Hepatocyte (in vitro differentiated cells): ENCODE measurements at regions not wholly inside any gene's neighbourhood (a gene's known extent, or its start where the extent isn't known, plus 50 kb on each side); places are given as distances from the start of the nearest gene placed in this dataset.
"Not testable (repeated sequence)": the region's sequence is repeated elsewhere in the genome, so short reads cannot be mapped to it uniquely, and the experiment has no call there.

Experiments used
- DNase-seq: peaks from one replicate; pipeline ENCODE4 v3.0.0-alpha.2; 2016; ENCODE audit warnings: low spot score
- H2AFZ ChIP-seq: fragments of 200-600 bp; sonication (generic); 2 replicates; pipeline ENCODE4 v1.6.0; 2016; ENCODE audit warnings: antibody characterized with exemption, mild to moderate bottlenecking
- H3K27ac ChIP-seq: fragments of 200-600 bp; sonication (generic); 2 replicates; pipeline ENCODE4 v1.5.1; 2016; ENCODE audit warnings: mild to moderate bottlenecking
- H3K27me3 ChIP-seq: fragments of 200-600 bp; sonication (generic); 2 replicates; pipeline ENCODE4 v1.6.1; 2016
- H3K36me3 ChIP-seq: fragments of 200-600 bp; sonication (generic); replicated peaks from 2 replicates; pipeline ENCODE4 v1.5.1; 2016; ENCODE audit warnings: low read depth; ENCODE audit not compliant: insufficient read depth
- H3K4me1 ChIP-seq: fragments of 200-600 bp; sonication (generic); 2 replicates; pipeline ENCODE4 v1.5.1; 2016; ENCODE audit warnings: mild to moderate bottlenecking, moderate library complexity; ENCODE audit not compliant: insufficient read depth
- H3K4me2 ChIP-seq: fragments of 200-600 bp; sonication (generic); 2 replicates; pipeline ENCODE4 v1.6.0; 2016
- H3K4me3 ChIP-seq: fragments of 200-600 bp; sonication (generic); 2 replicates; pipeline ENCODE4 v1.5.1; 2016; ENCODE audit warnings: mild to moderate bottlenecking
- H3K79me2 ChIP-seq: fragments of 200-600 bp; sonication (generic); 2 replicates; pipeline ENCODE4 v1.6.0; 2017; ENCODE audit warnings: mild to moderate bottlenecking
- H3K9me2 ChIP-seq: fragments of 200-600 bp; sonication (generic); replicated peaks from 2 replicates; pipeline ENCODE4 v1.6.0; 2017; ENCODE audit warnings: mild to moderate bottlenecking; ENCODE audit not compliant: insufficient read depth
- H3K9me3 ChIP-seq: fragments of 200-600 bp; sonication (generic); 2 replicates; pipeline ENCODE4 v1.5.1; 2016; ENCODE audit warnings: low read depth, mild to moderate bottlenecking
- H4K20me1 ChIP-seq: fragments of 200-600 bp; sonication (generic); 2 replicates; pipeline ENCODE4 v1.6.0; 2016; ENCODE audit warnings: mild to moderate bottlenecking; ENCODE audit not compliant: insufficient read depth, poor library complexity, severe bottlenecking
- CTCF ChIP-seq: fragments of 200-600 bp; sonication (generic); IDR thresholded peaks from 2 replicates; pipeline ENCODE4 v1.5.1; 2016; ENCODE audit warnings: antibody characterized with exemption, mild to moderate bottlenecking; ENCODE audit not compliant: poor library complexity
- EZH2 ChIP-seq: fragments of 200-600 bp; sonication (generic); IDR thresholded peaks from 2 replicates; pipeline ENCODE4 v1.6.1; 2016; ENCODE audit warnings: antibody characterized with exemption, mild to moderate bottlenecking, borderline replicate concordance
- EZH2phosphoT487 ChIP-seq: fragments of 200-600 bp; sonication (generic); IDR thresholded peaks from one replicate; pipeline ENCODE4 v1.6.1; 2018; ENCODE audit warnings: antibody characterized with exemption, mild to moderate bottlenecking, low read depth, moderate library complexity; ENCODE audit not compliant: unreplicated experiment, severe bottlenecking
- WGBS: methylation state at CpG from one replicate; pipeline ENCODE4 v1.1.6; 2016; ENCODE audit warnings: low lambda C conversion rate; ENCODE audit errors: missing lambda C conversion rate; 5-methylcytosine and 5-hydroxymethylcytosine counted together

DNA sequence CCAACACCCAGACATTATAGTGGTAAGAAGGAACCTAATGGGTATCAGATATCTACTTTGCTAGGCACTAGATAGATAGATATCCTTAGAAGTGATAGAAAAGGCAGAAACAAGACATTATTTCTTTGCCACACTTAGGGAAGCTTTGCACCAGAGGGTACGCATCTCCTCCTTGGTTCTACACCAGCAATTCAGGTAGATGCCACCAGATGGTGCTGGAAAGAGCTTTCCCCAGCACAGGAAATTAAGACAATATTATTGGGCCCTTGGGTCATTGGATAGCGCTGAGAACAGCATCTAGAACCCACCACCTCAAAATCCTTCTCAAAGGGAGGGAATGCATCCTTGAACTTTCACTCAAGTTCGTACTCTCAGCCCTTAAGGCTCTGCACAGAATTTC, 173.8 kb upstream of the CCL2 start:
- DNase-seq = peak; percentile 22
- Histone ChIP-seq H3K27me3 (no peaks in the 10 kb centered on the region), H3K79me2 (no peaks in the 10 kb centered on the region), H3K4me1 (no peaks in the 10 kb centered on the region), H3K9me2 (no peaks in the 10 kb centered on the region), H3K4me2 (no peak overlapping the region), H3K4me3 (no peak overlapping the region), H3K9me3 (no peaks in the 10 kb centered on the region), H4K20me1 (no peaks in the 10 kb centered on the region), H3K36me3 (no peaks in the 10 kb centered on the region), H3K27ac (no peak overlapping the region), H2AFZ (no peak overlapping the region)
- WGBS = 49% methylated on average over 3 of the region's 3 CpGs
- no peak for TF ChIP-seq EZH2phosphoT487
- peak; percentile 30 for TF ChIP-seq CTCF

DNA sequence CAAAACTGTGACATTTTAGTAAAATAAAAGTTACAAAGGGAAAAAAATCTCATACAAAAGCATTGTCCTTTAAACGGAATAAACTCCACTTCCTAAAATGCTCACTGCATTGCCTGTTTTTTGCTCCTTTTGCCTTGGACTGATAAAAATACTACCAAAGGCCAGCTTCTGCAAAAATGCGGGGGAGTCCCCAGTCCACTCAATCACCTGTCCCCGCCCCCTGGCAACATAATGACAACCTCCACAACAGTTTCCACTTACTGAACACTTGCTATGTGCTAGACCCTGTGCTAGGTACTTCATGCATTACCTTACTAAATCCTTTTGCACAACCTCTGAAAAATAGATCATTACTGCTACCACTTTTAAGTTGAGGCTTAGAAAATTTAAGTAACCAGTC, 172.7 kb upstream of the CCL2 start:
- Histone ChIP-seq H3K9me2 (no peaks in the 10 kb centered on the region), H3K79me2 (no peaks in the 10 kb centered on the region), H3K27ac (no peak overlapping the region), H3K4me1 (no peaks in the 10 kb centered on the region), H3K36me3 (no peaks in the 10 kb centered on the region), H2AFZ (no peak overlapping the region), H3K27me3 (no peaks in the 10 kb centered on the region), H4K20me1 (no peaks in the 10 kb centered on the region), H3K4me2 (no peak overlapping the region), H3K4me3 (no peak overlapping the region), H3K9me3 (no peaks in the 10 kb centered on the region)
- DNase-seq = no peak
- TF ChIP-seq CTCF (no peak), EZH2 (no peak), EZH2phosphoT487 (no peak)
- WGBS = 87% methylated on average over 3 of the region's 3 CpGs

DNA sequence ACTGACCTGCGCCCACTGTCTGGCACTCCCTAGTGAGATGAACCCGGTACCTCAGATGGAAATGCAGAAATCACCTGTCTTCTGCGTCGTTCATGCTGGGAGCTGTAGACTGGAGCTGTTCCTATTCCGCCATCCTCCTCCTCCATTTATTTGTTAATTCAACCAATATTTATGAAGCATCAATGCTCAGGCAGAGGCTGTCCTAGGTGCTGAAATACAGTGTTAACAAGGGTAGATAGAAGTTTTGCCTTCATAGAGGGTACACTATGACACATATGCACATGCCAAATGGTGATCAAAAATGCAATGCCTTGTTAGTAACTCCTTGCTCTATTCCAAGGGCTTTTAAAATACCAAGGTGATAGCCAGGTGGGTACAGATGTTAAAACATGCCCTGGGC, 166.0 kb upstream of the CCL2 start:
- H3K4me1 ChIP-seq, H3K4me2 ChIP-seq, H2AFZ ChIP-seq, H3K27ac ChIP-seq, DNase-seq, H3K9me3 ChIP-seq, H3K9me2 ChIP-seq, H3K4me3 ChIP-seq, H3K27me3 ChIP-seq, H3K79me2 ChIP-seq, H4K20me1 ChIP-seq, H3K36me3 ChIP-seq: not testable (repeated sequence)
- WGBS = 95% methylated on average over 5 of the region's 5 CpGs

GRCh38 chr17:34090593-34090992, 164.5 kb upstream of the CCL2 start:
- TF ChIP-seq EZH2phosphoT487 (no peak), EZH2 (no peak), CTCF (no peak)
- Histone ChIP-seq H3K9me3 (no peaks in the 10 kb centered on the region), H3K4me2 (no peak overlapping the region), H2AFZ (no peak overlapping the region), H3K27me3 (no peaks in the 10 kb centered on the region), H3K27ac (no peak overlapping the region), H3K4me1 (no peaks in the 10 kb centered on the region), H4K20me1 (no peaks in the 10 kb centered on the region), H3K36me3 (no peaks in the 10 kb centered on the region), H3K79me2 (no peaks in the 10 kb centered on the region), H3K4me3 (no peak overlapping the region), H3K9me2 (no peaks in the 10 kb centered on the region)
- 91% methylated on average over 1 of the region's 1 CpG for WGBS
- DNase-seq = no peak
